M059J (cell line): ENCODE measurements at regions not wholly inside any gene's neighbourhood (a gene's known extent, or its start where the extent isn't known, plus 50 kb on each side); places are given as distances from the start of the nearest gene placed in this dataset.

Experiments
- DNase-seq: peaks from one replicate; pipeline ENCODE4 v3.0.0-alpha.2; 2012; ENCODE audit warnings: low read depth

GRCh38 chr11:36930256-36930655 lies 332.2 kb upstream of the RAG2 start:
- DNase-seq, result no peak

DNA sequence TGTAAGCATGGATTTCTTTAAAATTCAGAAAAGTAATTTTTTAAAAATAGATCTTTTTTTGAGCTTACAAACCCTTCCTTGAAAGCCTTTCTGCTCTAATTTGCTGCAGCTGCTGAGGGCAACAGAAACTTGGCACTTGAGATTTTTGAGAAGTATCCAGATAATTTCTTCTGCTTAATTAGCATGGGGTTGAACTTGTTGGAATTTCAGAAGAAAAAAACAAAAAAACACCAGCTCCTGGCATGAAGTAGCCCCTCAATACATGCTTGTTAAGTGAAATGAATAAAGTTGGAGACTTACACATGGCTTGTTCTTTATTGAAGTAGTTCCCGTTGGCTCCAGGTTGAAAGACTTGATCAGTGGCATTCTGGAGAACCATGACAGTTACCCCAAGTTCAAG lies 331.4 kb upstream of the RAG2 start:
- DNase-seq, result no peak

DNA sequence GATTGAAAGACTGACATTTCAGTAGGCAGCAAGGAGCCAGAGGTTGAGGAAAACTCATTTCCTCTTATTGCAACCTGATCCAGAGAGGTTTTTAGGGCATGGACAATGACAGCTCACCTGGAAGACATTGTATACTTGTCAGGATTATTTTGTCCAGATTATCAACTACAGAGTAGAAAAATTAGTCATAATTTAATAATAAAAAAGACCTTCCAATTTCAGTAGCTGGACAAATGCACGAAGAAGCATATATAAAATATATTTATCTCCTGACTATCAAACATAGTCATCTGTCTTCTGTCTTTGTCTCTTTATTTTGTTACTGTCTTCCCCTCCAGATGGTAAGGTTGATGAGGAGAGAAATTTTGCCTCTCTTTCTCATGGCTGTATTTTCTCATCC lies 330.6 kb upstream of the RAG2 start:
- no peak for DNase-seq

- DNase-seq, result no peak
Measured at GRCh38 chr11:36899800-36900199, 301.8 kb upstream of the RAG2 start.

DNA sequence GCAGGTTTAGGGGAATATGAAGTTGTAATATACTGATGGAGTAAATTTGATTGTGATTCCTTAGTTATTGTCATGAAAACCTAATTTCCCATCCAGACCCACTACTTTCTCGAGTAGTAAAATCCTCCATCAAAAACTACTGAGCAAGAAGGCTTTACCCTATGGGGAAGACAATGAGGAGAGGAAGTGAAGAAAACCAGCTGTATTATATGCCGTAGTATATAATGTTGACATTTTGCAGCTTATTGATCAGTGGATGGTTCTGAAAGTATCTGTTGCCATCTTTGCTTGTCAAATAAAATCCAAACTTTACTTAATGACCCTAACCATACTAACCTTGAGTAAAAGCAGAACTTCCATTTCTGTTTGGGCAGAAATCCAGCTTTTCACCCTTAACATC lies 292.8 kb upstream of the RAG2 start:
- no peak for DNase-seq

DNA sequence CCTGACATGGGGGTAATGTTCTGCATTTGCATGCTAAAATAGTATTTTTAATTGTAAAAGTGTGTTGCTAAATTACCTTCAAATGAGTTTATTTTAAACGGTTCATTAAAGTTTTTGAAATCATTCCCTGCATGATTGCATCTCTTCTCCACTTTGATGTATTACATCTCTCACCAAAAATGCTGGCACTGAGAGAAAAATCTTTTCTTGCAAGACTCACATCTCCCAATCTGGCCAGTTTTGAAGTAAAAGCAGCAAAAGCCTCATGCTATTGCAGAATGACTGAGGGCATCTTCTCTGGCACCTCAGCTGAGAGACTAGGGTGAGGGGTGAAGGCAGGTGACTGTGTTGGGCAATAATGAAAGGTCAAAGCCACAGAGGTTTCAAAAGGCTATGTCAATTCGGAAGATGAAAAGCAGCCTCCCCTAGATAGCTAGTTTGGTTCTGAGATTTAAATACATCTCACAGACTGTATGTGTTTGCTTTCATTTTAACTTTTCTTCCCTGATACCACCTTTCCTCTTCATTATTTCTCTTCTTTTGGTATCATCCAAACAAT lies 292.2 kb upstream of the RAG2 start:
- DNase-seq, result no peak

DNA sequence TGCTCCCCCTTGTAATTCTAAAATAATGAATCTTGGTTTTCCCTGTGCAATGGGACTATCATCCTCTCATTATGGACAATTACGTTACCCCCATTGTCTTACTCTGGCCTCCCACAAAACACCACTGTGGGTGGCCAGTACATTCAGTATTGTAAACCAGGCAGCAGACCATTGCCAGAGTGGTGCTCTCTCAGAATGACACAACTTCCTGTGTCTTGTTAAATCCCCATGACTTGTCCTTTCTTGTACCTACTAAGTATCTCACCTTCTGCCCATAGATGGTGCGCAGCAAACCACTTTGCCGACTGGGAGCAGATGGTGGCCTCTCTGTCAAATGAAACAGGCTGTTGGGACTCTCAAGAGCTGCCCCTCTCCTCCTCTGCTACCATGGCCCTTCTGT lies 287.1 kb upstream of the RAG2 start:
- no peak for DNase-seq

GRCh38 chr11:36878737-36879136 lies 280.7 kb upstream of the RAG2 start:
- no peak for DNase-seq

GRCh38 chr11:36877149-36877548 lies 279.1 kb upstream of the RAG2 start:
- DNase-seq, result no peak

- no peak for DNase-seq
Measured at GRCh38 chr11:36876266-36876665, 278.2 kb upstream of the RAG2 start.

DNA sequence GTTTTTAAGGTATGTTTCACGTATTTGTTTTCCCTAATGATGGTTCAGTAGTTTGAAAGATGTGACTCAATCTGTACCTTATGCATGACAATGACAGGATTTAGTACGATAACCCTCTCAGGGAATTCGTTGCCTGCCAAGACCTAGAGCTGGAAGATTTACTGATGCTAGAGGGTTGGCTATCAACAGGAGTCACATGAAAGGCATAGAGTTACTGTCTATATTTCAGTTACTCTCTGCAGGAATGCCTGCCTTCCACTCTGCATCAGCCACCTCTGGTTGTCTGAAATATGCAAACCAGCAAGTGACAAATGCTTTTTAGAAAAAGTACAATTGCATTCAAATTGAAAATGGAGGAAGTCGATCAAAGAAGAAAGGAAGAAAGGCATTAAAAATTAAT lies 276.3 kb upstream of the RAG2 start:
- no peak for DNase-seq

DNA sequence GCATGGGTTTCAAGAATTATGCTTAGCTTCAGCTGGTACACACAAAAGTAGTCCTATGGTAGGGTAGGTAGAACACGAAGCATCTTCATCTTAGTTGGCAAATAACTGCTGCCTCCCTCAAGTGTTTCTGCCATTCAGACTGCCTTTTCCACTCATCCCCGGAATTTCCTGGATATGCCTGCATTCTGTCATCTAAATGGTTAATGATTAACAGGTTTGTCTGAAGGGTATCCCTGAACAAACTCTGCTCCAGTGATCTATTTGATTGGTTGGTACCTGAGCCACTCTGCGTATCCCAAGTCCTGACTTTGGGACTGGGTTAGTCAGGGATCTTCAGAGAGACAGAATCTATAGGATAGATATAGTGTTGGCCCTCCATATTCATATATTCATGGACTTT lies 272.3 kb upstream of the RAG2 start:
- no peak for DNase-seq

DNA sequence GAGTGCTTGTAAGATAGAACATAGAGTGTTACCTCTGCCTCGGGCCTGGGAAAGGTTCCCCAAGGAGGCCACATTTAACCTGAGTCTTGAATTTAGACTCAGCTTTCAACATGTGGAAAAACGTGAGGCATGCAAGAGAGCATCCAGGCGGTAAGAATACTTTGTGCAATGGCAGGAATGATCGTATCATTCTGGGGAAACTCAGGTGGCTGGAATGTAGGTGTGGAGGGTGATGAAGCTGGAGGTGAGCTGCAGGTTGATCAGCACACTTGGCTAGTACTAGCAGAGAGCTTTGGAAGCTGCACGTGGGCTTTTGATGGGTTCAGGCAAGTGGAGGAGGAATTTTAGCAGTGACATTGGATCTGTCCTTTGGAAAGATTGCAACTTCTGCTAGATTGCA lies 270.3 kb upstream of the RAG2 start:
- DNase-seq, result no peak

- no peak for DNase-seq
Measured at GRCh38 chr11:36865846-36866245, 267.8 kb upstream of the RAG2 start.

- DNase-seq, result no peak
Measured at GRCh38 chr11:36854875-36855274, 256.8 kb upstream of the RAG2 start.

DNA sequence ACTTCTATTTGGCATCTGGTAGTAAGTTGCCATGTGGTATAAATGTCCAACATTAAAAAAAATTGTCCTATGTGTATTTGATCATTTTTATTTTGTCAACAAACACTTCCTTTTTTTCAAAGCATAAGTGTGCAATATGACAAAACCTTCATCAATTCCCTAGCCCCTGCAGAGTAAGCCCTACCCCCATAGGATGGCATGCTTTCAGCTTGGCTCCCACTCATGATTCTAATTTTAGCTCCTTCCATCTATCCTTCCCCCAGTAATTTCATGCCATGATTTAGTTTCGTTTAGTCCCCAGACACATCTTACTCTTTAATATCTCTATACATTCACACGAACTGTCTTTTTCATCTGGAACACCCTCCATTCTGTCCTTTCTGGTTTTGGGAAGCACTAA lies 250.6 kb upstream of the RAG2 start:
- DNase-seq, result no peak

- no peak for DNase-seq
Measured at GRCh38 chr11:36840378-36840777, 242.3 kb upstream of the RAG2 start.

- DNase-seq, result no peak
Measured at GRCh38 chr11:36837831-36838437, 239.9 kb upstream of the RAG2 start.

DNA sequence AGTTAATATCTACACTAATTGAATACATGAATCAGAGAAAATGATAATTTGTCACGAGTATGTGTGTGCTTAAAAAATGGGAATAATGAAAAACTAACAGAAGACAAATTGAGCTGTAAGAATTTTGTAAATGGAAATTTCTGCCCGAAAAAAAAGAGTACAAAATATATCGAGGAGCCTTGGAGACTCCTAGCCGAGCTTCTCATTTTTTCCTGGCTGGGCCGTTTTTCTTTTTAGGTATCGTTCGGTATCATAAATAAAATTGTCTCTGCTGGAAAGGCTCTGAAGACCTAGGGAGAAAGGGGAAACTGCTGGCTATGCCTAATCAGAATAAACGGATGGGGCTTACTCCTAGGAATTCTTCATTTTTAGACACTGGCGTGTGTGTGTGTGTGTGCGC lies 227.2 kb upstream of the RAG2 start:
- DNase-seq, result no peak

DNA sequence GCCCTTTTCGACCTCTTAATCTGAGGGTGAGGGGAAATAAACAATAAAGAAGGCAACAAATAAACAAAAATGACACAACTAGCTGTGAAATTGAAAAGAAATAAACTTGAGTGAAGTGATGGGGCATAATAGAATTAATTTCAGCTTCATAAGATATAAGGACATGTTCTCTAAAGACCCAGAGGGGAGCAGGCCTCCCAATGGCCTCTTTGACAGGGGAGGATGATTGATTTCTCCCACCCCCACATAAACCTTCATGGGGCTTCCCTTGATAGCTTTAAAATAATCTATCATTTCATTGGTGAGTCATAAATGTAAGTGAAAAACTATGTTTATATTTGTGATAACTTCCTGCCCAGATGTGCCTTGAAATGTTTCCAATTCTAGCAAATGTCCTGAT lies 226.3 kb upstream of the RAG2 start:
- DNase-seq, result no peak

- DNase-seq, result no peak
Measured at GRCh38 chr11:36822829-36823228, 224.8 kb upstream of the RAG2 start.

GRCh38 chr11:36818410-36818809 lies 220.4 kb upstream of the RAG2 start:
- DNase-seq, result peak; percentile 16

DNA sequence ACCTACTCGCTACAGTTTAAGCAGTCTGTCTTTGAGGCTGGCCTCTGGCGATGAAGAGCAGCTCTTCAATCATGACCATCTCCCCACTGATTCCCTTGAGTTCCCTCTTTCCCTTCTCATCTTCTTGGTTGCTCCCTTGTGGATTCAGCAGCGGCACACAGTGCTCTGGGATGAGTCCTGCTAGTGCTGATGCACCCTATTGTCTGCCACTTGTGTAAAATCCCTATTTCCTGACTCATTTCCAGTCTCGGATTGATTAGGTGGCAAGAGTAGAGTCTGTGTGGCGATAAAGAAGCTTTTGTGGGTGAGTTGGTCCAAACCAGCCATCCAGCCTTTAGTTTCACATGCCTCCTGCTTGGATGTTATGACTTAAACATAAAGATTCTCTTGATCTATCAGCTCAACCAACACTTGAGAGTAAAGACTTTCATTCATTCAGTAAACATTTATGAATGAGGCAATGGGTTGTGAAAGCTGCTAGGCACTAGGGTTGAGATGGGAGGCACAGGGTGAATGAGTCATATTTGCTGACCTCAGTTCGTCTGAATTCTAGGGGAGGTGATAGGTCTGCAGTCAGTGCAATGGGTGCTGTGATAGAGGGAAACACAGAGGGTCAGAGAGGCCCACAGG lies 219.4 kb upstream of the RAG2 start:
- peak; percentile 11 for DNase-seq

DNA sequence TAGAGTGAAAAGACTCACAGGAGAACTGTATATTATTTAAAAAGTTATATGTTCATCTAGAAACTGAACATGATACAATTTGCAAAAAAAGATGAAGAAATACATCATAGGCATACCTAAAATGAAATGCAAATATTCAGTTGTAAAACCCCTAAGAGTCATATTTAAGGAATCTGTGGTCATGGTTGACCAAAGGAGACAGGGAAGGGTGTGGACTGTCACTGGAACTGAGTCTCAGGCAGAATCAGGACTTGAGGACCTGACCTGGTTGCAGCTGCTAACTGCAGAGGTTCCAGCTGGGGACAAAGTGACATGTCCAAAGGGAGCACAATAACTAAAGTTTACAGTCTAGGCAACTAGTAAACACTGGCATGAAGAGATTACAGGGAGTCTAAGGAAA lies 211.3 kb upstream of the RAG2 start:
- no peak for DNase-seq
